Testis (tissue), 2 donors: ENCODE measurements at regions not wholly inside any gene's neighbourhood (a gene's known extent, or its start where the extent isn't known, plus 50 kb on each side); places are given as distances from the start of the nearest gene placed in this dataset.

Experiments used
- DNase-seq: peaks from one replicate; pipeline ENCODE4 v3.0.0-alpha.2; 2019
- H3K27ac ChIP-seq, 2 donors: fragments of 200-600 bp; sonication (generic); one replicate each; pipeline ENCODE4 v1.5.1; 2019
- H3K27me3 ChIP-seq: fragments of 200-600 bp; sonication (generic); one replicate; pipeline ENCODE4 v1.5.1; 2019
- H3K36me3 ChIP-seq: fragments of 200-600 bp; sonication (generic); one replicate; pipeline ENCODE4 v1.5.1; 2017; ENCODE audit warnings: low read depth; ENCODE audit errors: missing control alignments
- H3K4me1 ChIP-seq: fragments of 200-600 bp; sonication (generic); one replicate; pipeline ENCODE4 v1.5.1; 2019
- H3K4me3 ChIP-seq, 2 donors: fragments of 200-600 bp; sonication (generic); one replicate each; pipeline ENCODE4 v1.5.1; 2017 to 2019
- H3K9me3 ChIP-seq: fragments of 200-600 bp; sonication (generic); one replicate; pipeline ENCODE4 v1.5.1; 2017
- POLR2A ChIP-seq: fragments of 450-650 bp; IDR thresholded peaks from one replicate; pipeline ENCODE4 v1.6.1; 2017; ENCODE audit warnings: antibody characterized with exemption, mild to moderate bottlenecking, moderate library complexity
- WGBS, 2 donors: methylation state at CpG; one replicate each; pipeline ENCODE4 v1.1.5; 2018; 5-methylcytosine and 5-hydroxymethylcytosine counted together
- intact Hi-C: fragments of 100-400 bp; cut with DNase I; formaldehyde crosslinking; loops from one replicate; pipeline ENCODE4 v1.15.1; 2023; ENCODE audit warnings: low total_unique reads
- TF ChIP-seq, protein P1 (sequence below), 3 experiments: fragments of 450-650 bp in 2 of 3; fragments of 200-600 bp in 1 of 3; sonication (generic) in 1 of 3; IDR thresholded peaks; one replicate each; pipeline ENCODE4 v1.5.1; 2016 to 2019; ENCODE audit warnings: antibody characterized with exemption in 3 of 3, mild to moderate bottlenecking in 2 of 3, moderate library complexity in 1 of 3

DNA sequence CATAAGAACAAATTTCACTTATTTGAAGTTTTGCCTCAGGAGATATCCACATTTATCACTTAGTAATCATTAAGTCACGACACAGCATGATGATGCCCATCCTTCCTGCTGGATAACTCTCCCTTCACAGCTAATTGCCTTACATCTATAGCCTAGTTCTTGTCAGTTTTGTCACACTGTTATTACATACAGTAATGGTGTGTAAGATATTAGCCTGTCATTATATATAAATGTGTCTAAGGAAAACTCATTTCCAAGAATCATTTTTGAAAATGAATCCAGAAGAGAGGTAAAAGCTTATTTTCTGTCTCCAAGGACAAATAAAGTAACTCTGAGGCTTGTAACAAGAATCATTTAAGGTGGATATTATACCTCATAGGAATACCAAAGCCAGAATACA is 193.2 kb upstream of the ARID2 start:
- no peaks in the 10 kb centered on the region for H3K9me3 ChIP-seq
- intact Hi-C loops: no loop called here
- WGBS, 2 donors: 83 to 92% methylated on average over 1 of the region's 1 CpG
- H3K27me3 ChIP-seq: no peaks in the 10 kb centered on the region
- no peak overlapping the region for H3K4me3 ChIP-seq
- no peak for DNase-seq
- no peak overlapping the region for H3K27ac ChIP-seq
- no peaks in the 10 kb centered on the region for H3K36me3 ChIP-seq
- no peaks in the 10 kb centered on the region for H3K4me1 ChIP-seq
- TF ChIP-seq, protein P1, sequence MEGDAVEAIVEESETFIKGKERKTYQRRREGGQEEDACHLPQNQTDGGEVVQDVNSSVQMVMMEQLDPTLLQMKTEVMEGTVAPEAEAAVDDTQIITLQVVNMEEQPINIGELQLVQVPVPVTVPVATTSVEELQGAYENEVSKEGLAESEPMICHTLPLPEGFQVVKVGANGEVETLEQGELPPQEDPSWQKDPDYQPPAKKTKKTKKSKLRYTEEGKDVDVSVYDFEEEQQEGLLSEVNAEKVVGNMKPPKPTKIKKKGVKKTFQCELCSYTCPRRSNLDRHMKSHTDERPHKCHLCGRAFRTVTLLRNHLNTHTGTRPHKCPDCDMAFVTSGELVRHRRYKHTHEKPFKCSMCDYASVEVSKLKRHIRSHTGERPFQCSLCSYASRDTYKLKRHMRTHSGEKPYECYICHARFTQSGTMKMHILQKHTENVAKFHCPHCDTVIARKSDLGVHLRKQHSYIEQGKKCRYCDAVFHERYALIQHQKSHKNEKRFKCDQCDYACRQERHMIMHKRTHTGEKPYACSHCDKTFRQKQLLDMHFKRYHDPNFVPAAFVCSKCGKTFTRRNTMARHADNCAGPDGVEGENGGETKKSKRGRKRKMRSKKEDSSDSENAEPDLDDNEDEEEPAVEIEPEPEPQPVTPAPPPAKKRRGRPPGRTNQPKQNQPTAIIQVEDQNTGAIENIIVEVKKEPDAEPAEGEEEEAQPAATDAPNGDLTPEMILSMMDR (IDR thresholded peaks at IDR 0.05): no peak
- no peak for TF ChIP-seq POLR2A

DNA sequence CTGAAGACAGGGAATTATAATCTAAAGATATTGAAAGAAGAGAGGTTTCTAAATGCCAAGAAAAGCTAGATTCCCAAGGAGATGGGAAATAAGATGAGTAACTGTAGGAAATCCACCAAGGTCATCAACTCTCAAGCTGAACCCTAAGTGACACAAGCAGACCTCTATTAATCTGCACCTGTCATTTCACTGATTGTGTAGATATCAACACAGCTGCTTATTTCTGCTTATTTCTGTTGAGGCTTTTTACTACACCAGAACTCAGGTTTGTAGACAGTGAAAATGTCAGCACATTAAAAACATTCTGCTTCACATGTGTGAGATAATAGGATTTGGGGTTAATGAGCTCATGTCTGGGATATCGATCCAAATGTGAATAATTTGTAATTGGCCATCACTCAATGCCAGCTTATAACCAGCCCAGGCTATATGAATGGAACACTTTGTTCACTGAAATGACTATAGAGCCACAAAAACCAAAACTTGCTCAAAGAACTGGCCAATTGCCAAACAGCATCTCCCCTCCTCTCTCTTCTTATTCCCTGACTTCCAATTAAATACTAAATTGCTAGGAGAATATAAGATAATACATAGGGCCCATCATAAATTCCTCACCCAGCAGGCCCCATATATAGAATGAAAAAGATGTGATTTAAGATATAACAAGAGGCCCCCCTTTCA is 188.7 kb upstream of the ARID2 start:
- Histone ChIP-seq H3K4me1 (no peaks in the 10 kb centered on the region), H3K27ac (no peak overlapping the region), H3K4me3 (no peak overlapping the region), H3K27me3 (no peaks in the 10 kb centered on the region), H3K36me3 (no peaks in the 10 kb centered on the region), H3K9me3 (no peaks in the 10 kb centered on the region)
- intact Hi-C loops: loop anchor here (10.0 kb wide), 1 partner anchor 204 kb away; no protein-coding TSS in a partner anchor
- WGBS, 2 donors: 44 to 53% methylated on average over 1 of the region's 1 CpG
- no peak for TF ChIP-seq POLR2A
- TF ChIP-seq, protein P1 (IDR thresholded peaks at IDR 0.05): no peak
- no peak for DNase-seq

DNA sequence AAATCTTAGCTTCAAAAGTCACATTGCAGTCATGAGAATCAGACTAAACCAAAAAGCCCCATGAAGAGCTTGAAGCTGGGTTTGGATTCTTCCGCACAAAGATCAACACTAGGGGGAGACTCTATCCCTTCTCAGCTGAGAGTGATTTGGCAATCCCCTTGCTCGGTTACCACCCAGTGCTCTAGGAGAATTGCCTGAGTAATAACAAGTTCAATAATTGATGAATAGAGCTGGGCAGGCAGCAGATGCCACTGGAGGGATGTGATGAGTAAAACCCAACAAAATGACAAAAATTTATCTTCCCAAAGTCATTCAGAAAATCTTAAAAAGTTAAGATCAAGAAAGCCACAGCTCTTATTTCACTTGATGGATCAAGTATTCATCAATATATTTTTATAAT is 185.6 kb upstream of the ARID2 start:
- Histone ChIP-seq H3K4me3 (no peak overlapping the region), H3K36me3 (no peaks in the 10 kb centered on the region), H3K4me1 (no peaks in the 10 kb centered on the region), H3K9me3 (no peaks in the 10 kb centered on the region), H3K27ac (no peak overlapping the region), H3K27me3 (no peaks in the 10 kb centered on the region)
- WGBS, 2 donors: 9 to 19% methylated on average over 2 of the region's 2 CpGs
- TF ChIP-seq, protein P1 (IDR thresholded peaks at IDR 0.05): peak; percentile 49 to 68 (median 57)
- no peak for TF ChIP-seq POLR2A
- DNase-seq: peak; percentile 58
- intact Hi-C loops: loop anchor here (10.0 kb wide), 1 partner anchor 201 kb away; no protein-coding TSS in a partner anchor

DNA sequence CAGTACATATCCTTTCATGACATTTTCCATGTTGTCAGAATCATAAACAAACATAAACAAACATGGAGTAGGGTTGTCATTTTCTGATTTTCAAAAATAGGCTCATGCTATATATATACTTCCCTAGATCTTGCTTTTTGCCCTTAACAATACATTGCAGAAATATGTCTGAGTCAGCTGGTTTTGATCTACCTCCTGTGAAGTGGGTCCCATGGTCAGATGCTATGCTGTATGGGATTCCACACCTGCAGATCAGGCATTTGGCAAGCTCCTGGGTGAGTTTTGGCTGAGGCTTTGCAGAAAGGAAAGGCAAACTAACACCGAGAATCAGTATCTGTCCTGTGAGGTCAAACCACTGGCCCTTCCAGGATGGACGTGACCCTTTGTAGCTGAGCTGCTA is 183.0 kb upstream of the ARID2 start:
- no peak for DNase-seq
- no peaks in the 10 kb centered on the region for H3K36me3 ChIP-seq
- intact Hi-C loops: loop anchor here (10.0 kb wide), 1 partner anchor 198 kb away; no protein-coding TSS in a partner anchor
- no peaks in the 10 kb centered on the region for H3K9me3 ChIP-seq
- H3K27ac ChIP-seq: no peak overlapping the region
- no peaks in the 10 kb centered on the region for H3K4me1 ChIP-seq
- no peak overlapping the region for H3K4me3 ChIP-seq
- TF ChIP-seq POLR2A: no peak
- TF ChIP-seq, protein P1 (IDR thresholded peaks at IDR 0.05): no peak
- H3K27me3 ChIP-seq: no peaks in the 10 kb centered on the region
- 50 to 54% methylated on average over 2 of the region's 2 CpGs for WGBS, 2 donors

DNA sequence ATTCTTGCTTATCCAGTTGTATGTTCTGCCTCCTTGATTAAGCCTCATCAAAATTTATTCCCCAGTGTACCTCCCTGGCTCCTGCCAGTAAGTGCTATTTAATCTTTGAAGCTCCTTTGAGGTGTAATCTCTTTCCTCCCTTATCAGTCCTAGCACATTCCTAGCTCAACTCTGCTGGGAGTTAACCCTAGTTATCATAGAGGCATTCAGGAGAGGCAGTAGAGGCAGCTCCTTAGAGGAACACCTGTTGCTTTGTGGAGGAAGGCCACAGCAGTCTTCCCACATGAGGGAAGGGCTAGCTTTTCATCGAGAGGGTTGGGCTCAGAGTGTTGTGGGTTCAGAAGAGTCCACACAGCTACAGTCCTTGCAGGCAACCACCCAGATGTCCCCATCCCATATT is 182.4 kb upstream of the ARID2 start:
- 33 to 45% methylated on average over 1 of the region's 1 CpG for WGBS, 2 donors
- H3K4me3 ChIP-seq: no peak overlapping the region
- intact Hi-C loops: loop anchor here (10.0 kb wide), 1 partner anchor 198 kb away; no protein-coding TSS in a partner anchor
- no peaks in the 10 kb centered on the region for H3K36me3 ChIP-seq
- H3K27me3 ChIP-seq: no peaks in the 10 kb centered on the region
- DNase-seq: no peak
- no peaks in the 10 kb centered on the region for H3K4me1 ChIP-seq
- TF ChIP-seq, protein P1 (IDR thresholded peaks at IDR 0.05): no peak
- no peak for TF ChIP-seq POLR2A
- no peaks in the 10 kb centered on the region for H3K9me3 ChIP-seq
- no peak overlapping the region for H3K27ac ChIP-seq
